Head of caudate nucleus (tissue), 42 donors: ENCODE measurements at regions not wholly inside any gene's neighbourhood (a gene's known extent, or its start where the extent isn't known, plus 50 kb on each side); places are given as distances from the start of the nearest gene placed in this dataset.
"Not testable (repeated sequence)": the region's sequence is repeated elsewhere in the genome, so short reads cannot be mapped to it uniquely, and the experiment has no call there.

ENCODE experiments used
- DNase-seq, 42 donors: peaks; one replicate each; pipeline versions ENCODE4 v3.0.0 to v3.0.0-alpha.2; 2020 to 2021; ENCODE audit warnings: mixed read lengths in 7 of 42
- intact Hi-C: fragments of 100-400 bp; cut with DNase I; formaldehyde crosslinking; loops from one replicate; pipeline ENCODE4 v1.15.0; 2022

- no peak for DNase-seq
- intact Hi-C loops: no loop called here
These were observed 473.9 kb upstream of the CYLC2 start for GRCh38 chr9:102521097-102521755.

- no peak for DNase-seq
- intact Hi-C loops: no loop called here
These were observed 475.7 kb upstream of the CYLC2 start for GRCh38 chr9:102519423-102519822.

- intact Hi-C loops: no loop called here
- DNase-seq: no peak
These were observed 476.8 kb upstream of the CYLC2 start for GRCh38 chr9:102518324-102518723.

GRCh38 chr9:102514541-102514940, 480.6 kb upstream of the CYLC2 start:
- intact Hi-C loops: no loop called here
- no peak for DNase-seq

GRCh38 chr9:102507044-102507687, 488.0 kb upstream of the CYLC2 start:
- intact Hi-C loops: no loop called here

GRCh38 chr9:102506406-102506805, 488.7 kb upstream of the CYLC2 start:
- no peak for DNase-seq
- intact Hi-C loops: no loop called here

More at GRCh38 chr9:102507044-102507687, 488.0 kb upstream of the CYLC2 start:
- DNase-seq: no peak

GRCh38 chr9:102499468-102499867, 495.7 kb upstream of the CYLC2 start:
- peak in 4 of 42 donors; percentile 11 to 42 (median 15) for DNase-seq
- intact Hi-C loops: no loop called here

- DNase-seq: no peak
- intact Hi-C loops: no loop called here
These were observed 497.4 kb upstream of the CYLC2 start for GRCh38 chr9:102497709-102498108.

- not testable (repeated sequence) for DNase-seq
These were observed 508.2 kb upstream of the CYLC2 start for GRCh38 chr9:102486976-102487375.

GRCh38 chr9:102483651-102484050, 511.5 kb upstream of the CYLC2 start:
- intact Hi-C loops: no loop called here
- no peak for DNase-seq

More at GRCh38 chr9:102486976-102487375, 508.2 kb upstream of the CYLC2 start:
- intact Hi-C loops: not testable (repeated sequence)

GRCh38 chr9:102482776-102483175, 512.4 kb upstream of the CYLC2 start:
- no peak for DNase-seq
- intact Hi-C loops: no loop called here

GRCh38 chr9:102479191-102479590, 515.9 kb upstream of the CYLC2 start:
- no peak for DNase-seq
- intact Hi-C loops: no loop called here

GRCh38 chr9:102474357-102474756, 520.8 kb upstream of the CYLC2 start:
- DNase-seq: no peak
- intact Hi-C loops: no loop called here

GRCh38 chr9:102469430-102469829, 525.7 kb upstream of the CYLC2 start:
- intact Hi-C loops, DNase-seq: not testable (repeated sequence)

GRCh38 chr9:102461156-102461819, 533.8 kb upstream of the CYLC2 start:
- DNase-seq: no peak
- intact Hi-C loops: no loop called here

GRCh38 chr9:102459828-102460227, 535.3 kb upstream of the CYLC2 start:
- intact Hi-C loops: no loop called here
- no peak for DNase-seq

- DNase-seq: no peak
- intact Hi-C loops: no loop called here
These were observed 538.6 kb upstream of the CYLC2 start for GRCh38 chr9:102456562-102456961.

- DNase-seq: no peak
- intact Hi-C loops: no loop called here
These were observed 549.2 kb upstream of the CYLC2 start for GRCh38 chr9:102445906-102446305.

- no peak for DNase-seq
- intact Hi-C loops: no loop called here
These were observed 549.9 kb upstream of the CYLC2 start for GRCh38 chr9:102445181-102445747.

- intact Hi-C loops: no loop called here
- no peak for DNase-seq
These were observed 555.5 kb upstream of the CYLC2 start for GRCh38 chr9:102439583-102439982.
